SH-SY5Y (cell line): ENCODE measurements at regions not wholly inside any gene's neighbourhood (a gene's known extent, or its start where the extent isn't known, plus 50 kb on each side); places are given as distances from the start of the nearest gene placed in this dataset.

Experiments used
- GATA2 ChIP-seq: IDR thresholded peaks from 2 replicates; pipeline ENCODE4 v1.6.1; 2011; ENCODE audit warnings: mild to moderate bottlenecking, low read depth, low read length
- GATA3 ChIP-seq: IDR thresholded peaks from 2 replicates; pipeline ENCODE4 v1.6.1; 2011; ENCODE audit warnings: low read depth, mild to moderate bottlenecking, low read length, moderate library complexity

GRCh38 chr2:144644549-144644948, 124.6 kb upstream of the ZEB2 start:
- TF ChIP-seq GATA2 = no peak
- no peak for TF ChIP-seq GATA3
